AG10803 (cell line): ENCODE measurements at regions not wholly inside any gene's neighbourhood (a gene's known extent, or its start where the extent isn't known, plus 50 kb on each side); places are given as distances from the start of the nearest gene placed in this dataset.

ENCODE experiments used
- DNase-seq: peaks from one replicate; pipeline ENCODE4 v3.0.0; 2010; ENCODE audit warnings: low read depth
- H3K4me3 ChIP-seq: 2 replicates; pipeline ENCODE4 v1.5.1; 2011; ENCODE audit warnings: mild to moderate bottlenecking, low read length, control low read depth
- TF ChIP-seq, protein P1 (sequence below): conservative IDR thresholded peaks from 2 replicates; pipeline ENCODE4 v1.5.1; 2011; ENCODE audit warnings: mild to moderate bottlenecking, low read length, control low read depth, inconsistent platforms

DNA sequence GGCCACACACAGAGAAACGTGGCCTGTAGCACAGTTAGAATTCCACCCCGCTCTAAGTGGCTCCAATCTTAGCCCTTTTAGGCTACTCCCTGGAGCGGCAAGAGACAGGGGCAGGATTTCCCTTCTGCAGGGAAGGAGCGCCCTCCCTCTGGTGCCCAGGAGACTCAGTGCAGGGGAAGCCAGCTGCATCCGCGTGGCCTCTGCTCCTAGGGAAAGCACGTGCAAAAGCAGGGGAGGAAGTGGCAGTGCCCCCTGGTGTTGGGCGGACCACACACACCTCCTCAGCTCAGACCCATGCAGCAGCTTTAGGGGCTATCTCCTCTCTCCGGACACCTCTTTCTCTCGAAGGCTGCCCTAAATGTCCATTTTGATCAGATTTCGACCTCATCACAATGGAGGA, 50.0 kb downstream of the SPRING1 start:
- TF ChIP-seq, protein P1, sequence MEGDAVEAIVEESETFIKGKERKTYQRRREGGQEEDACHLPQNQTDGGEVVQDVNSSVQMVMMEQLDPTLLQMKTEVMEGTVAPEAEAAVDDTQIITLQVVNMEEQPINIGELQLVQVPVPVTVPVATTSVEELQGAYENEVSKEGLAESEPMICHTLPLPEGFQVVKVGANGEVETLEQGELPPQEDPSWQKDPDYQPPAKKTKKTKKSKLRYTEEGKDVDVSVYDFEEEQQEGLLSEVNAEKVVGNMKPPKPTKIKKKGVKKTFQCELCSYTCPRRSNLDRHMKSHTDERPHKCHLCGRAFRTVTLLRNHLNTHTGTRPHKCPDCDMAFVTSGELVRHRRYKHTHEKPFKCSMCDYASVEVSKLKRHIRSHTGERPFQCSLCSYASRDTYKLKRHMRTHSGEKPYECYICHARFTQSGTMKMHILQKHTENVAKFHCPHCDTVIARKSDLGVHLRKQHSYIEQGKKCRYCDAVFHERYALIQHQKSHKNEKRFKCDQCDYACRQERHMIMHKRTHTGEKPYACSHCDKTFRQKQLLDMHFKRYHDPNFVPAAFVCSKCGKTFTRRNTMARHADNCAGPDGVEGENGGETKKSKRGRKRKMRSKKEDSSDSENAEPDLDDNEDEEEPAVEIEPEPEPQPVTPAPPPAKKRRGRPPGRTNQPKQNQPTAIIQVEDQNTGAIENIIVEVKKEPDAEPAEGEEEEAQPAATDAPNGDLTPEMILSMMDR = peak; percentile 35
- no peak for DNase-seq
- no peak overlapping the region for H3K4me3 ChIP-seq

DNA sequence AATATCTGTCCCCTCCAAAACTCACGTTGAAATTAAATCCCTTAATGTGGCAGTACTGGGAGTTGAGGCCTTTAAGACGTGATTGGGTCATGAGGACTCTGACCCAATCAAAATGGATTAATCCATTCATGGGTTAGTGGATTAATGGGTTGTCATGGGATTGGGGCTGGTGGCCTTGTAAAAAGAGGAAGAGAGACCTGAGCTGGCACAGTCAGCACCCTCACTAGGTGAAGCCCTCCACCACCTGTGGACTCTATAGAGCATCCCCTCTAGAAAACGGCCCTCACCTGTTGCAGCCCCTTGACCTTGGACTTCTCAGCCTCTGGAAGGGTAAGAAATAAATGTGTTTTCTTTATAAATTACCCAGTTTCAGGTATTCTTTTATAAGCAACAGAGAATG, 53.0 kb downstream of the SPRING1 start:
- no peak for DNase-seq
- no peak overlapping the region for H3K4me3 ChIP-seq
- TF ChIP-seq, protein P1 = no peak

DNA sequence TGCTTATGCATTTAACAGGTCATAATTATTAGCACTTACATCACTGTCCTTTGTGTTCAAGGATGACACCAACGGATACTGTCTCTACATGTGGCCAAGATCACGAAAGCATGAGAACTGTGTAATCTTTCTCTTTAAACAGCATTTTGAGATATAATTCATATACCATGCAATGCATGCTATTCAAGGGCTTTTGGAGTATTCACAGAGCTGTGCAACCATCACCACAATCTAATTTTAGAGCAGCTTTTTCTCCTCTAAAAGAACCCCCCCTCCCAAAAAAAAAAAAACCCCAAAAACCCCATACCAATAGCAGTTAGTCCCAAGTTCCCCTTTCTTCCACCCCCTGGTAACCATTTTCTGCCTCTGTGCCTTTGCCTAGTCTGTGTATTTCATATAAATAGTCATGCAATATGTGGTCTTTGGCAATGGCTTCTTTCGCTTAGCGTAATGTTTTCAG, 60.6 kb downstream of the SPRING1 start:
- TF ChIP-seq, protein P1 = no peak
- no peak for DNase-seq

DNA sequence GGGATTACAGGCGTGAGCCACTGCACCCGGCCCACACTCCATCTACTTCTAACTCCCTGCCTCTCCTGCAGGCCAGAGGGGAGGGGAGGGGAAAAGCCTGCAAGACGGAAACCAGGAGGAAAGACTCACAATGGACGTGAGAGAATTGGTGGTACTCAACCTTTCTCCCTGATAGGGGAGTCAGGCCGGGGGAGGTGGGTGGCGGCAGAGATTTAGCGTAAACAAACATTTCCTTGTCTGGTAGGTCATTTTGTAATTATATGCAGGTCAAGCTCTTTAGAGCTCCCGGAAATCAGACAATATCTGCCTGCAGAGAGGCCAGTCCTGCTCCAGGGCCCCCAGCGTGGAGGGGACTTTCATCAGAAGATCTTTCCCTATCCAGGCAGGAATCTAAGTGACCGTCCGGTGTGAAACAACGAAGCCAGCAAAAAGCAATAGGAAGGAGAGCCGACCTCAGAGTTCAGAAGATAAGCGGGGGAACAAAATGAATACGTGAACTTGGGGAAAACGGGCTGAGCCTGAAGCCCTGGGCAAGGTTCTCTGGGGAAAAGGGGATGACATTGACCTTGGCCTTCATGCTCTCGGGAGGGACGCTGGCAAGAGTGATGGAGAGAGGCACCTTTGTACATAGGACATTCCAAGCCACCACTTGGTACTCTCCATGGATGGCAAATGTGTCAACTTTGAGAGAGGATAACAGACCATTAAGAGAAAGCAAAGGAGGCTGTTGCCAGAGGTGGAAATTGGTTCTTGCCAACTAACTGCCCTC, 62.3 kb downstream of the SPRING1 start:
- TF ChIP-seq, protein P1 = no peak
- DNase-seq = no peak
- H3K4me3 ChIP-seq = no peak overlapping the region

More for the DNA sequence above, 60.6 kb downstream of the SPRING1 start:
- H3K4me3 ChIP-seq = no peak overlapping the region

DNA sequence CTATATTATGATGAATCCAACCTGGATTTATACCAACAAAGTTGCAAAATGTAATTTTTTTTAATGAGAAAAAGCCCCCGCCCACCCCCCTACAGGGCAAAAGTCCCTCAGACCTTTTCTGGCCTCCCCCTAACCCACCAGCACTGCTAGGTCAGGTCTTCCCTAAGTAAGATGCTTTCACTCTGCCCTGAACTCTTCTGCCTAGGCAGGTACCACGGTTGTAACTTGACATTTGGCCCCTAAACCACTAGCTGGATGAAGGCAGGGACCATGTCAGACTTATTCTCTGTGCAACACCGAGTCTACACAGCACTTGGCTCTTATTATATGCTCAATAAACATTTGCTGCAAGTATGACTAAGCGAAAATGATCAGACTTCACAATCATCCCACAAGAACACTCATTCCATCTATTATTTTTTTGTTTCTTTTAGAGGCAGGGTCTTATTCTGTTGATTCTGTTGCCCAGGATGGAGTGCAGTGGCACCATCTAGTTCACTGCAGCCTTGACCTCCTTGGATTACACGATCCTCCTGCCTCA, 63.2 kb downstream of the SPRING1 start:
- TF ChIP-seq, protein P1 = no peak
- peak; percentile 15 for DNase-seq
- H3K4me3 ChIP-seq = no peak overlapping the region

DNA sequence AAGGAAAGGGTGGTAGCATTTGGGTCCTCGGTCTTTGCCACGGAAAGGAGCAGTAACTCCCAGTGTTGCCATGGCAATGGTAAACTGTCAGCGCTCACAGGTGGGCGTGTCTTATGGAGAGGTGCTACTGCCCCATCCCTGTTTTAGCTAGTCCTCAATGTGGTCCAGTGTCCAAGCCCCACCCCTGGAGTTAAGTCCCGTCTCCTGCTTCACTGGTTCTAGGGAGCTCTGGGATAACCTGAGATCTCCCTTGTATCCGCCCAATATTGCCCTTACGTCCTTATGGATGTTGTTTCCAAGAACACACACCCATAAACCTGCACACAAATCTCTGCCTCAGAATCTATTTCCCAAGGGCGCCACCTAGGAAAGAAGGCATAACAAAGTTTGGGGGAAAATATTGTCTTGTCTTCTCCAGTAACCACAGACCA, 64.2 kb downstream of the SPRING1 start:
- no peak overlapping the region for H3K4me3 ChIP-seq
- TF ChIP-seq, protein P1 = no peak
- DNase-seq = no peak
